ENCODE measurements at regions not wholly inside any gene's neighbourhood (a gene's known extent, or its start where the extent isn't known, plus 50 kb on each side); places are given as distances from the start of the nearest gene placed in this dataset.

- CTCF ChIA-PET: interaction anchor here (1.0 kb wide), 1 partner anchor 29 kb away, joined by 3 read pairs; no protein-coding TSS in a partner anchor
- no peaks in the 10 kb centered on the region for H3K9me3 ChIP-seq
- no peak overlapping the region for H3K27ac ChIP-seq
- no peaks in the 10 kb centered on the region for H3K4me1 ChIP-seq
- DNase-seq (ENCODE audit: low read depth in 1 of 2, low spot score in 1 of 2) (no peak), FAIRE-seq (no peak), ATAC-seq (no peak)
- POLR2A ChIA-PET: no interaction called here
- WGBS (ENCODE audit: missing lambda C conversion rate): 19% methylated on average over 13 of the region's 13 CpGs
- no peak overlapping the region for H3K4me3 ChIP-seq
- no peak for TF ChIP-seq SREBF2 (IDR thresholded peaks at IDR 0.05)
- no peak for TF ChIP-seq MAFK (IDR thresholded peaks at IDR 0.05; ENCODE audit: partially characterized antibody)
- no peak for TF ChIP-seq ELK1 (IDR thresholded peaks at IDR 0.05; ENCODE audit: low read depth, low read length)
- no peak for TF ChIP-seq HDAC2 (IDR thresholded peaks at IDR 0.05)
- TF ChIP-seq RAD21 (conservative IDR thresholded peaks at IDR 0.05 in 1 of 2, IDR thresholded peaks at IDR 0.05 in 1 of 2): no peak
- no peak for TF ChIP-seq ZC3H11A (IDR thresholded peaks at IDR 0.05)
- no peak for TF ChIP-seq NPAS2 (CRISPR knock-in tag; IDR thresholded peaks at IDR 0.05; ENCODE audit: borderline replicate concordance)
- TF ChIP-seq RARB (CRISPR knock-in tag; IDR thresholded peaks at IDR 0.05): no peak
- TF ChIP-seq KDM5A (IDR thresholded peaks at IDR 0.05): no peak
- no peak for TF ChIP-seq JUNB (IDR thresholded peaks at IDR 0.05)
- no peak for TF ChIP-seq TFCP2L1 (CRISPR knock-in tag; IDR thresholded peaks at IDR 0.05)
- no peak for TF ChIP-seq FOSL2 (IDR thresholded peaks at IDR 0.05)
- TF ChIP-seq FOSL2 (CRISPR knock-in tag; IDR thresholded peaks at IDR 0.05): no peak
- TF ChIP-seq EP300 (IDR thresholded peaks at IDR 0.05): no peak
- no peak for TF ChIP-seq MYC (IDR thresholded peaks at IDR 0.05; ENCODE audit: borderline replicate concordance, low read length)
- no peak for TF ChIP-seq CTCF (IDR thresholded peaks at IDR 0.05)
- TF ChIP-seq ESRRA (IDR thresholded peaks at IDR 0.05; ENCODE audit: borderline replicate concordance, low read length): no peak
- TF ChIP-seq FOSB (CRISPR knock-in tag; IDR thresholded peaks at IDR 0.05): no peak
- no peak for TF ChIP-seq NR3C1 (IDR thresholded peaks at IDR 0.05)
- TF ChIP-seq HMGXB4 (CRISPR knock-in tag; IDR thresholded peaks at IDR 0.05; ENCODE audit: borderline replicate concordance): no peak
- no peak overlapping the region for H3K4me2 ChIP-seq
Observed at GRCh38 chr10:131815266-131816156, 85.3 kb upstream of the PPP2R2D start.

GRCh38 chr10:131816157-131816775, 84.5 kb upstream of the PPP2R2D start:
- Histone ChIP-seq H3K4me2 (no peak overlapping the region), H3K4me3 (no peak overlapping the region), H3K4me1 (no peaks in the 10 kb centered on the region), H3K9me3 (no peaks in the 10 kb centered on the region), H3K27ac (no peak overlapping the region)
- POLR2A ChIA-PET: no interaction called here
- WGBS (ENCODE audit: missing lambda C conversion rate): 51% methylated on average over 9 of the region's 17 CpGs
- no peak for FAIRE-seq
- no peak for ATAC-seq
- CTCF ChIA-PET: no interaction called here
- no peak for DNase-seq (ENCODE audit: low read depth in 1 of 2, low spot score in 1 of 2)
- no peak for TF ChIP-seq JUNB (IDR thresholded peaks at IDR 0.05)
- no peak for TF ChIP-seq ATOH8 (CRISPR knock-in tag; IDR thresholded peaks at IDR 0.05; ENCODE audit: low read depth)
- TF ChIP-seq POLR2A (IDR thresholded peaks at IDR 0.05; ENCODE audit: low read length): no peak
- no peak for TF ChIP-seq ELK1 (IDR thresholded peaks at IDR 0.05; ENCODE audit: low read depth, low read length)
- TF ChIP-seq ZSCAN20 (CRISPR knock-in tag; IDR thresholded peaks at IDR 0.05): no peak
- TF ChIP-seq BHLHE40 (IDR thresholded peaks at IDR 0.05; ENCODE audit: low read depth, low read length): no peak
- TF ChIP-seq RFX5 (IDR thresholded peaks at IDR 0.05): no peak
- no peak for TF ChIP-seq CBX2 (IDR thresholded peaks at IDR 0.05; ENCODE audit: borderline replicate concordance, low read depth)
- TF ChIP-seq EHF (CRISPR knock-in tag; IDR thresholded peaks at IDR 0.05): no peak
- no peak for TF ChIP-seq RAD21 (conservative IDR thresholded peaks at IDR 0.05 in 1 of 2, IDR thresholded peaks at IDR 0.05 in 1 of 2)
- TF ChIP-seq GATA3 (IDR thresholded peaks at IDR 0.05; ENCODE audit: borderline replicate concordance): no peak
- TF ChIP-seq RARB (CRISPR knock-in tag; IDR thresholded peaks at IDR 0.05): no peak
- TF ChIP-seq SREBF2 (IDR thresholded peaks at IDR 0.05): no peak
- no peak for TF ChIP-seq HOXA7 (CRISPR knock-in tag; IDR thresholded peaks at IDR 0.05)
- no peak for TF ChIP-seq PHF8 (IDR thresholded peaks at IDR 0.05; ENCODE audit: borderline replicate concordance, low read depth)
- TF ChIP-seq FOXS1 (CRISPR knock-in tag; IDR thresholded peaks at IDR 0.05): no peak
